BLaER1 (cell line): ENCODE measurements at regions not wholly inside any gene's neighbourhood (a gene's known extent, or its start where the extent isn't known, plus 50 kb on each side); places are given as distances from the start of the nearest gene placed in this dataset.

ENCODE experiments used
- H3K27ac ChIP-seq: shearing (Covaris generic); formaldehyde crosslinking; 2 replicates; pipeline ENCODE4 v1.8.1; 2022
- H3K27me3 ChIP-seq: shearing (Covaris generic); formaldehyde crosslinking; 2 replicates; pipeline ENCODE4 v1.8.1; 2022
- H3K36me3 ChIP-seq: shearing (Covaris generic); formaldehyde crosslinking; 2 replicates; pipeline ENCODE4 v1.8.1; 2022
- H3K4me1 ChIP-seq: shearing (Covaris generic); formaldehyde crosslinking; 2 replicates; pipeline ENCODE4 v1.8.1; 2022
- H3K4me2 ChIP-seq: shearing (Covaris generic); formaldehyde crosslinking; 2 replicates; pipeline ENCODE4 v1.8.1; 2022
- H3K4me3 ChIP-seq: shearing (Covaris generic); formaldehyde crosslinking; 2 replicates; pipeline ENCODE4 v1.8.1; 2022
- H3K9ac ChIP-seq: shearing (Covaris generic); formaldehyde crosslinking; 2 replicates; pipeline ENCODE4 v1.8.1; 2022
- H3K9me3 ChIP-seq: shearing (Covaris generic); formaldehyde crosslinking; 2 replicates; pipeline ENCODE4 v1.8.1; 2022
- H4K20me1 ChIP-seq: shearing (Covaris generic); formaldehyde crosslinking; 2 replicates; pipeline ENCODE4 v1.8.1; 2022
- Cebpa-rat ChIP-seq: shearing (Covaris generic); IDR thresholded peaks from 2 replicates; pipeline ENCODE4 v1.8.1; 2022

- Histone ChIP-seq H3K4me3 (peak overlapping the region; percentile 19; the same call in 1 of the 2 replicates), H3K27ac (no peak overlapping the region), H3K4me2 (no peak overlapping the region), H3K9ac (no peak overlapping the region), H4K20me1 (no peaks in the 10 kb centered on the region), H3K9me3 (peaks cover 32% of the 10 kb centered on the region), H3K36me3 (peaks cover 13% of the 10 kb centered on the region; the same call in 1 of the 2 replicates), H3K4me1 (peaks cover 46% of the 10 kb centered on the region), H3K27me3 (no peaks in the 10 kb centered on the region)
- TF ChIP-seq Cebpa-rat, result no peak
These were observed 247.1 kb upstream of the ARPP21 start for GRCh38 chr3:35392187-35392586.

DNA sequence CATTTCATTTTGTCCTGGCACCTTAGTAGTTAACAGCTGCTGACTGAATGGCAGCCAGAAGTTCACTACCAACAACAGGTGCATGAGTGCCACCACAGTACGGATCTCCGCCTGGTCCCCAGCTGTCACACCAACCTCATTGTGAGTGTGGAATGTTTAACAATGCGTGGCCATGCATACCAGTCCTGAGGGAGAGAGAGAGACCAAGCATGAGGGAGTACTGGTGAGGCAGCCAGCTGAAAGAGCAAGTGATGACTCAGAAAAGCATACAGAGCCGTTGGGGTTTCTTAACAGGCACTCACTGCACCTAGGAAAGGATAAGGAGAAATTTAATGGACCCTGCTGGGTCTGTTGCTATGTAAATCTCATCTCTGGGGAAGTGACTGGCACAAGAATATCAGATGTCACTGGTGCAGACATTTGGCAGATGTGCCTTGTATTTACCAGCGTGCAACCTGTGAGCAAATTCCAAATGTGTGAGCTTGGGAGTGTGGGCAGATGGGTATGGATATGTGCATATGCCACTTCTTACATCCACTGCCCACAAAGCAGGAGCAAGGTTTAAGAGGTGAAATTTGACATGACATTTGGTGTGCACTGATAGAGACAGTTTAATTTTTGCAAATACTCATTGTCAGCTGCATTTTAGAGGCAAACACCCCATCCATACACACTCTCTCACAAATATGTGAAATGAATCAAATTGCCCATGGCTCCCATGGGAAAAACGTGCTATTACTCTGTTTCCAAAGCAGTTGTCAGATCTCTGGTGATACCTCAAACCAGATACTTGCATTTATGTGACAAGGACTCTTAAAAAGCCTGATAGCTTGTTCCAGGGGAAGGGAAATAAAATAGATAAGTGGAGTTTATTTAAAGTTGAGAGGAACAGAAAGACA, 245.2 kb upstream of the ARPP21 start:
- H3K4me2 ChIP-seq, result peak overlapping the region; percentile 74
- H3K4me3 ChIP-seq, result no peak overlapping the region
- H3K27ac ChIP-seq, result peak overlapping the region; percentile 68
- no peak overlapping the region for H3K9ac ChIP-seq
- no peaks in the 10 kb centered on the region for H3K27me3 ChIP-seq
- peaks cover 13% of the 10 kb centered on the region; the same call in 1 of the 2 replicates for H3K36me3 ChIP-seq
- H3K4me1 ChIP-seq, result peaks cover 46% of the 10 kb centered on the region
- no peak for TF ChIP-seq Cebpa-rat
- peaks cover 32% of the 10 kb centered on the region for H3K9me3 ChIP-seq
- H4K20me1 ChIP-seq, result no peaks in the 10 kb centered on the region

GRCh38 chr3:35394905-35395304, 244.4 kb upstream of the ARPP21 start:
- no peaks in the 10 kb centered on the region for H4K20me1 ChIP-seq
- H3K4me1 ChIP-seq, result peaks cover 42% of the 10 kb centered on the region
- peak overlapping the region; percentile 68 for H3K27ac ChIP-seq
- peaks cover 32% of the 10 kb centered on the region for H3K9me3 ChIP-seq
- TF ChIP-seq Cebpa-rat, result no peak
- H3K9ac ChIP-seq, result no peak overlapping the region
- no peaks in the 10 kb centered on the region for H3K27me3 ChIP-seq
- peak overlapping the region; percentile 74 for H3K4me2 ChIP-seq
- no peak overlapping the region for H3K4me3 ChIP-seq
- peaks cover 13% of the 10 kb centered on the region; the same call in 1 of the 2 replicates for H3K36me3 ChIP-seq

GRCh38 chr3:35401671-35402070, 237.7 kb upstream of the ARPP21 start:
- Histone ChIP-seq H3K4me1 (no peaks in the 10 kb centered on the region), H3K27me3 (no peaks in the 10 kb centered on the region), H3K9me3 (no peaks in the 10 kb centered on the region), H3K4me3 (no peak overlapping the region), H3K9ac (no peak overlapping the region), H3K4me2 (no peak overlapping the region), H3K27ac (no peak overlapping the region), H3K36me3 (no peaks in the 10 kb centered on the region), H4K20me1 (no peaks in the 10 kb centered on the region)
- TF ChIP-seq Cebpa-rat, result no peak

- no peaks in the 10 kb centered on the region for H3K4me1 ChIP-seq
- no peak overlapping the region for H3K4me2 ChIP-seq
- no peaks in the 10 kb centered on the region for H3K9me3 ChIP-seq
- no peak overlapping the region for H3K4me3 ChIP-seq
- no peaks in the 10 kb centered on the region for H4K20me1 ChIP-seq
- H3K9ac ChIP-seq, result no peak overlapping the region
- H3K36me3 ChIP-seq, result no peaks in the 10 kb centered on the region
- no peaks in the 10 kb centered on the region for H3K27me3 ChIP-seq
- no peak for TF ChIP-seq Cebpa-rat
- H3K27ac ChIP-seq, result no peak overlapping the region
These were observed 234.8 kb upstream of the ARPP21 start for GRCh38 chr3:35404571-35404970.

- H3K27ac ChIP-seq, result no peak overlapping the region
- no peak overlapping the region for H3K9ac ChIP-seq
- no peaks in the 10 kb centered on the region for H4K20me1 ChIP-seq
- TF ChIP-seq Cebpa-rat, result no peak
- H3K9me3 ChIP-seq, result no peaks in the 10 kb centered on the region
- H3K4me1 ChIP-seq, result no peaks in the 10 kb centered on the region
- no peak overlapping the region for H3K4me2 ChIP-seq
- no peaks in the 10 kb centered on the region for H3K36me3 ChIP-seq
- H3K4me3 ChIP-seq, result no peak overlapping the region
- H3K27me3 ChIP-seq, result no peaks in the 10 kb centered on the region
These were observed 230.4 kb upstream of the ARPP21 start for GRCh38 chr3:35408882-35409281.

DNA sequence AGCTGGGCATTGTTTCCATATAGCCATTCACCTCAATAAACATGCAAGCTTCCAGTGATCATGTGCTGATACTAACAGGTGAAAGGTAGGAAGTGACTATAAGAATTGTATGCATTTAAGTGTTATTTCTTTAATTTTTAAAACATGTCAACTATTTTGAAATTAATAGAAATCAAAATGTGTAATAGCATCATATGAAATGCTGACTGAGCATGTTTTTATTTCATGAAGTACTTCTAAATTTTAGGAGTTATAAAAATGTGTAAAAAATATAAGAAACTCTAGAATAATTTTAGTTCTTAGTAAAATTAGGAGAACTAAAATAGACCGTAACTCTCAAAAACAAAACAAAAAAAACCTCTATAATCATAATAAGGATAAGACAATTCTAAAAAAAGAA, 229.3 kb upstream of the ARPP21 start:
- no peak for TF ChIP-seq Cebpa-rat
- Histone ChIP-seq H4K20me1 (no peaks in the 10 kb centered on the region), H3K4me3 (no peak overlapping the region), H3K9me3 (no peaks in the 10 kb centered on the region), H3K4me2 (no peak overlapping the region), H3K27ac (no peak overlapping the region), H3K4me1 (no peaks in the 10 kb centered on the region), H3K27me3 (no peaks in the 10 kb centered on the region), H3K36me3 (no peaks in the 10 kb centered on the region), H3K9ac (no peak overlapping the region)

- Histone ChIP-seq H3K4me1 (no peaks in the 10 kb centered on the region), H3K27me3 (no peaks in the 10 kb centered on the region), H3K9ac (no peak overlapping the region), H3K9me3 (no peaks in the 10 kb centered on the region), H3K4me3 (no peak overlapping the region), H3K4me2 (no peak overlapping the region), H4K20me1 (no peaks in the 10 kb centered on the region), H3K36me3 (no peaks in the 10 kb centered on the region), H3K27ac (no peak overlapping the region)
- no peak for TF ChIP-seq Cebpa-rat
These were observed 225.8 kb upstream of the ARPP21 start for GRCh38 chr3:35413483-35413882.

DNA sequence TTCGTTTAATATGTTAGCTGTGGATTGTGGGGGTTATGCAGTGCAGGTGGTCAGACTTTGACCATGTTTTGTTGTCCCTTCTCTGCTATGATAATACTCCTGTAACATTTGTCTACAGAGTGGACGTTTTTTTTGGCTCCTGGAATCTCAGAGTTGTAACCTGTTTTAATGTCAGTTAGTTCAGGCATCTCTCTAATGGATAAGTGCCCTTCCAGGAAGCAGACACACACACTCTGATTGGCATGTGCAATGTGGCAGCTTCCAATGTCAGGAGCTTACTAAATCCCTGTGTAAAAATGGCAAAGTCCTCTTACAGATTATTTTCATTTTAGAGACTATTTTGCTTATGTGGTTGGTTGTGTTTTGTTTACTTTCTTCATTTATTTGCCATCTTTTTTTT, 222.2 kb upstream of the ARPP21 start:
- H3K4me1 ChIP-seq, result no peaks in the 10 kb centered on the region
- no peak overlapping the region for H3K4me3 ChIP-seq
- TF ChIP-seq Cebpa-rat, result no peak
- no peak overlapping the region for H3K9ac ChIP-seq
- no peaks in the 10 kb centered on the region for H3K9me3 ChIP-seq
- no peak overlapping the region for H3K27ac ChIP-seq
- no peaks in the 10 kb centered on the region for H4K20me1 ChIP-seq
- H3K27me3 ChIP-seq, result no peaks in the 10 kb centered on the region
- H3K36me3 ChIP-seq, result no peaks in the 10 kb centered on the region
- H3K4me2 ChIP-seq, result no peak overlapping the region

DNA sequence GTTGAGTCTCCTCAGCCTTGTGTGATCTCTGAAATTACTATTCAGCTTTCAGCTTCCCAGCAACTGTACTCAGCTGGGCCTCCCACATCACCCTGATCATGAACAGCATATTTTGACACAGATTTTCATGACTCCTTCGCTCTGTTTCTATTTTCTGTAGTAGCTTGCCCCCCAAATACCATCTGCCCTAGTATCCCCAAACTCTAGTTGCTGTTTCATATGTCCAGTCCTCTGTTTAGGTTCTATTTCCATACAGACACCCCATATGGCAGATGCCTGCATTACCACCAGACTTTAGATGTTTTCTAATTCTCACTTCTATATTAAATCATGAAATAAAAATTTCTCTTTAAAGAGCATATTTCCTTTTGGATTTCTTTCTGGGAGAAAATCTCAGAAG, 217.2 kb upstream of the ARPP21 start:
- Histone ChIP-seq H3K4me2 (no peak overlapping the region), H3K4me3 (no peak overlapping the region), H3K9me3 (no peaks in the 10 kb centered on the region), H3K36me3 (no peaks in the 10 kb centered on the region), H3K27me3 (no peaks in the 10 kb centered on the region), H3K9ac (no peak overlapping the region), H3K27ac (no peak overlapping the region), H4K20me1 (no peaks in the 10 kb centered on the region), H3K4me1 (no peaks in the 10 kb centered on the region)
- no peak for TF ChIP-seq Cebpa-rat
